ENCODE measurements at regions not wholly inside any gene's neighbourhood (a gene's known extent, or its start where the extent isn't known, plus 50 kb on each side); places are given as distances from the start of the nearest gene placed in this dataset.

- Histone ChIP-seq H3K4me1 (ENCODE audit: control insufficient read depth, extremely low read depth, insufficient read depth, low read length) (no peaks in the 10 kb centered on the region), H3K4me3 (replicated peaks in 1 of 4; ENCODE audit: control extremely low read depth in 1 of 4, insufficient read depth in 1 of 4, low read depth in 3 of 4, low read length in 4 of 4) (no peak overlapping the region), H3K4me2 (ENCODE audit: extremely low read depth, insufficient read depth, low read length) (no peak overlapping the region), H3K9me3 (ENCODE audit: control insufficient read depth, insufficient read depth, low read depth, low read length) (no peaks in the 10 kb centered on the region), H3K27me3 (ENCODE audit: control insufficient read depth, insufficient read depth, low read length) (no peaks in the 10 kb centered on the region), H4K20me1 (ENCODE audit: control insufficient read depth, extremely low read depth, insufficient read depth, low read length) (no peaks in the 10 kb centered on the region), H3K36me3 (ENCODE audit: control insufficient read depth, insufficient read depth, low read length) (no peaks in the 10 kb centered on the region), H3K27ac (ENCODE audit: insufficient read depth, low read length) (no peak overlapping the region), H2AFZ (ENCODE audit: low read length) (no peak overlapping the region), H3K9ac (ENCODE audit: insufficient read depth, low read length) (no peak overlapping the region), H3K79me2 (ENCODE audit: control insufficient read depth, insufficient read depth, low read length) (no peaks in the 10 kb centered on the region)
- DNase-seq (ENCODE audit: low read depth in 2 of 2) = no peak
- no peak for TF ChIP-seq EZH2 (IDR thresholded peaks at IDR 0.05; ENCODE audit: low read length, missing control alignments)
- no peak for TF ChIP-seq CTCF (conservative IDR thresholded peaks at IDR 0.05 in 1 of 2, IDR thresholded peaks at IDR 0.05 in 1 of 2; ENCODE audit: low read depth in 1 of 2, low read length in 2 of 2)
These were observed 262.7 kb upstream of the SLC10A2 start for GRCh38 chr13:103328899-103329298.

- H3K9ac ChIP-seq (ENCODE audit: insufficient read depth, low read length) = no peak overlapping the region
- no peak for DNase-seq (ENCODE audit: low read depth in 2 of 2)
- H3K27me3 ChIP-seq (ENCODE audit: control insufficient read depth, insufficient read depth, low read length) = no peaks in the 10 kb centered on the region
- no peaks in the 10 kb centered on the region for H3K36me3 ChIP-seq (ENCODE audit: control insufficient read depth, insufficient read depth, low read length)
- no peak overlapping the region for H3K4me2 ChIP-seq (ENCODE audit: extremely low read depth, insufficient read depth, low read length)
- no peaks in the 10 kb centered on the region for H4K20me1 ChIP-seq (ENCODE audit: control insufficient read depth, extremely low read depth, insufficient read depth, low read length)
- no peak overlapping the region for H3K4me3 ChIP-seq (replicated peaks in 1 of 4; ENCODE audit: control extremely low read depth in 1 of 4, insufficient read depth in 1 of 4, low read depth in 3 of 4, low read length in 4 of 4)
- H3K27ac ChIP-seq (ENCODE audit: insufficient read depth, low read length) = no peak overlapping the region
- H3K79me2 ChIP-seq (ENCODE audit: control insufficient read depth, insufficient read depth, low read length) = no peaks in the 10 kb centered on the region
- H2AFZ ChIP-seq (ENCODE audit: low read length) = no peak overlapping the region
- no peaks in the 10 kb centered on the region for H3K9me3 ChIP-seq (ENCODE audit: control insufficient read depth, insufficient read depth, low read depth, low read length)
- no peaks in the 10 kb centered on the region for H3K4me1 ChIP-seq (ENCODE audit: control insufficient read depth, extremely low read depth, insufficient read depth, low read length)
- no peak for TF ChIP-seq CTCF (conservative IDR thresholded peaks at IDR 0.05 in 1 of 2, IDR thresholded peaks at IDR 0.05 in 1 of 2; ENCODE audit: low read depth in 1 of 2, low read length in 2 of 2)
- TF ChIP-seq EZH2 (IDR thresholded peaks at IDR 0.05; ENCODE audit: low read length, missing control alignments) = no peak
These were observed 260.1 kb upstream of the SLC10A2 start for GRCh38 chr13:103326326-103326725.

- H3K9me3 ChIP-seq (ENCODE audit: control insufficient read depth, insufficient read depth, low read depth, low read length) = no peaks in the 10 kb centered on the region
- DNase-seq (ENCODE audit: low read depth in 2 of 2) = no peak
- no peaks in the 10 kb centered on the region for H3K4me1 ChIP-seq (ENCODE audit: control insufficient read depth, extremely low read depth, insufficient read depth, low read length)
- H3K27ac ChIP-seq (ENCODE audit: insufficient read depth, low read length) = no peak overlapping the region
- no peaks in the 10 kb centered on the region for H3K36me3 ChIP-seq (ENCODE audit: control insufficient read depth, insufficient read depth, low read length)
- H4K20me1 ChIP-seq (ENCODE audit: control insufficient read depth, extremely low read depth, insufficient read depth, low read length) = no peaks in the 10 kb centered on the region
- H2AFZ ChIP-seq (ENCODE audit: low read length) = no peak overlapping the region
- H3K4me3 ChIP-seq (replicated peaks in 1 of 4; ENCODE audit: control extremely low read depth in 1 of 4, insufficient read depth in 1 of 4, low read depth in 3 of 4, low read length in 4 of 4) = no peak overlapping the region
- no peak for TF ChIP-seq CTCF (conservative IDR thresholded peaks at IDR 0.05 in 1 of 2, IDR thresholded peaks at IDR 0.05 in 1 of 2; ENCODE audit: low read depth in 1 of 2, low read length in 2 of 2)
- no peak for TF ChIP-seq EZH2 (IDR thresholded peaks at IDR 0.05; ENCODE audit: low read length, missing control alignments)
- H3K4me2 ChIP-seq (ENCODE audit: extremely low read depth, insufficient read depth, low read length) = no peak overlapping the region
- no peaks in the 10 kb centered on the region for H3K27me3 ChIP-seq (ENCODE audit: control insufficient read depth, insufficient read depth, low read length)
- H3K79me2 ChIP-seq (ENCODE audit: control insufficient read depth, insufficient read depth, low read length) = no peaks in the 10 kb centered on the region
- H3K9ac ChIP-seq (ENCODE audit: insufficient read depth, low read length) = no peak overlapping the region
These were observed 259.5 kb upstream of the SLC10A2 start for GRCh38 chr13:103325672-103326071.
